Astrocyte of the cerebellum (primary cell): ENCODE measurements at regions not wholly inside any gene's neighbourhood (a gene's known extent, or its start where the extent isn't known, plus 50 kb on each side); places are given as distances from the start of the nearest gene placed in this dataset.
A peak's percentile ranks its signal among the peaks of the same experiment; 100 is the strongest.
"Not testable (repeated sequence)": the region's sequence is repeated elsewhere in the genome, so short reads cannot be mapped to it uniquely, and the experiment has no call there.

Experiments
- DNase-seq: peaks from one replicate; pipeline ENCODE4 v3.0.0-alpha.2; 2011; ENCODE audit warnings: low read depth
- H3K4me3 ChIP-seq: 2 replicates; pipeline ENCODE4 v1.5.1; 2011; ENCODE audit warnings: mild to moderate bottlenecking, low read depth, low read length, moderate library complexity
- CTCF ChIP-seq: IDR thresholded peaks from 2 replicates; pipeline ENCODE4 v1.5.1; 2012; ENCODE audit warnings: low read length, low read depth, moderate library complexity, mild to moderate bottlenecking; ENCODE audit errors: missing control alignments
- in situ Hi-C: cut with HindIII; loops from 2 replicates; pipeline ENCODE4 v1.10.0; 2017; ENCODE audit warnings: low sequenced_read_pairs

- DNase-seq = no peak
Measured at GRCh38 chr9:106220415-106220814, 526.1 kb downstream of the TMEM38B start.

GRCh38 chr9:106228861-106229260 is 534.5 kb downstream of the TMEM38B start:
- TF ChIP-seq CTCF = no peak
- in situ Hi-C loops = loop anchor here (10.0 kb wide), 1 partner anchor 384 kb away; no protein-coding TSS in a partner anchor
- DNase-seq = no peak
- no peak overlapping the region for H3K4me3 ChIP-seq

More at GRCh38 chr9:106220415-106220814, 526.1 kb downstream of the TMEM38B start:
- TF ChIP-seq CTCF = no peak
- H3K4me3 ChIP-seq = no peak overlapping the region
- in situ Hi-C loops = loop anchor here (10.0 kb wide), 1 partner anchor 376 kb away; no protein-coding TSS in a partner anchor

GRCh38 chr9:106233116-106233515 is 538.8 kb downstream of the TMEM38B start:
- no peak for DNase-seq
- H3K4me3 ChIP-seq = no peak overlapping the region
- in situ Hi-C loops = no loop called here
- TF ChIP-seq CTCF = no peak

- in situ Hi-C loops, DNase-seq, H3K4me3 ChIP-seq: not testable (repeated sequence)
Measured at GRCh38 chr9:106260908-106261307, 566.6 kb downstream of the TMEM38B start.

- peak; percentile 39 for DNase-seq
- no peak overlapping the region for H3K4me3 ChIP-seq
- no peak for TF ChIP-seq CTCF
- in situ Hi-C loops = no loop called here
Measured at GRCh38 chr9:106277966-106278365, 583.6 kb downstream of the TMEM38B start.

GRCh38 chr9:106283769-106284168 is 579.2 kb upstream of the ZNF462 start:
- DNase-seq = no peak
- TF ChIP-seq CTCF = no peak
- in situ Hi-C loops = no loop called here
- H3K4me3 ChIP-seq = no peak overlapping the region

- DNase-seq = no peak
- in situ Hi-C loops = no loop called here
- H3K4me3 ChIP-seq = no peak overlapping the region
- peak; percentile 26 for TF ChIP-seq CTCF
Measured at GRCh38 chr9:106284296-106284695, 578.7 kb upstream of the ZNF462 start.
